H1 (cell line): ENCODE measurements at regions not wholly inside any gene's neighbourhood (a gene's known extent, or its start where the extent isn't known, plus 50 kb on each side); places are given as distances from the start of the nearest gene placed in this dataset.

Source experiments
- CTCF ChIA-PET: fragments of 300-600 bp; sonication (Branson Sonifier 250); formaldehyde crosslinking; loops from one replicate; lab custom pipeline; 2021; ENCODE audit not compliant: partially characterized antibody; lab: Charles Lee
- POLR2A ChIA-PET: fragments of 300-600 bp; sonication (Branson Sonifier 250); formaldehyde crosslinking; loops from one replicate; lab custom pipeline; 2021; ENCODE audit warnings: inconsistent platforms; ENCODE audit not compliant: partially characterized antibody; lab: Charles Lee
- DNase-seq, 2 experiments: peaks; one replicate each; pipeline versions ENCODE4 v3.0.0 to v3.0.0-alpha.2; 2010 to 2022; ENCODE audit warnings: low spot score in 2 of 2, low read depth in 1 of 2, mixed read lengths in 1 of 2
- FAIRE-seq: peaks from 2 replicates; lab custom pipeline; 2011; peaks lifted over from hg19 to GRCh38; lab: Jason Lieb, UNC
- H2AFZ ChIP-seq: 2 replicates; pipeline ENCODE4 v1.8.1; 2012; ENCODE audit warnings: low read length, inconsistent platforms
- H2AK5ac ChIP-seq: 2 replicates; pipeline ENCODE4 v1.6.1; 2013; ENCODE audit warnings: low read depth, low read length
- H2BK120ac ChIP-seq: replicated peaks from 2 replicates; pipeline ENCODE3; 2013; ENCODE audit warnings: low read depth, low read length, inconsistent platforms
- H2BK12ac ChIP-seq: 2 replicates; pipeline ENCODE4 v1.6.1; 2013; ENCODE audit warnings: low read depth, low read length
- H2BK15ac ChIP-seq: 2 replicates; pipeline ENCODE4 v1.6.1; 2013; ENCODE audit warnings: low read length
- H2BK20ac ChIP-seq: 2 replicates; pipeline ENCODE4 v1.6.1; 2013; ENCODE audit warnings: low read length
- H2BK5ac ChIP-seq: 2 replicates; pipeline ENCODE4 v1.6.1; 2013; ENCODE audit warnings: low read depth, low read length
- H3K14ac ChIP-seq: 2 replicates; pipeline ENCODE4 v1.6.1; 2013; ENCODE audit warnings: inconsistent platforms; ENCODE audit not compliant: insufficient read length
- H3K18ac ChIP-seq: 2 replicates; pipeline ENCODE4 v1.6.1; 2013; ENCODE audit warnings: low read length; ENCODE audit errors: extremely low read depth
- H3K23ac ChIP-seq: 2 replicates; pipeline ENCODE4 v1.6.1; 2013; ENCODE audit warnings: inconsistent platforms; ENCODE audit not compliant: insufficient read length
- H3K23me2 ChIP-seq: 2 replicates; pipeline ENCODE4 v1.6.1; 2013; ENCODE audit warnings: low read depth, low read length
- H3K27ac ChIP-seq: 2 replicates; pipeline ENCODE4 v1.6.1; 2011; ENCODE audit warnings: low read depth, low read length, inconsistent platforms
- H3K27me3 ChIP-seq, 4 experiments: replicated peaks in 1 of 4; 1 replicate in 1 of 4; 2 replicates in 3 of 4; pipeline versions ENCODE4 v1.6.1 to v1.8.1; 2011 to 2013; ENCODE audit warnings: low read length in 3 of 4, mild to moderate bottlenecking in 3 of 4, inconsistent platforms in 2 of 4, mixed read lengths in 2 of 4, moderate library complexity in 1 of 4; ENCODE audit not compliant: control insufficient read depth in 3 of 4, insufficient read depth in 3 of 4; ENCODE audit errors: extremely low read depth in 1 of 4
- H3K36me3 ChIP-seq, 4 experiments: 2 replicates each; pipeline versions ENCODE4 v1.6.1 to v1.8.1; 2011 to 2013; ENCODE audit warnings: mild to moderate bottlenecking in 4 of 4, low read length in 3 of 4, moderate library complexity in 2 of 4, control low read depth in 1 of 4, inconsistent platforms in 1 of 4; ENCODE audit not compliant: insufficient read depth in 4 of 4, control insufficient read depth in 2 of 4
- H3K4ac ChIP-seq: replicated peaks from 2 replicates; pipeline ENCODE3; 2013; ENCODE audit warnings: low read length, low read depth, mixed read lengths, inconsistent platforms; ENCODE audit not compliant: insufficient read length
- H3K4me1 ChIP-seq, 4 experiments: replicated peaks in 1 of 4; 1 replicate in 1 of 4; 2 replicates in 3 of 4; pipeline versions ENCODE4 v1.6.1 to v1.8.1; 2011 to 2013; ENCODE audit warnings: low read length in 3 of 4, inconsistent platforms in 2 of 4, mixed read lengths in 1 of 4; ENCODE audit not compliant: insufficient read depth in 4 of 4, control insufficient read depth in 3 of 4
- H3K4me2 ChIP-seq, 2 experiments: 2 replicates each; pipeline versions ENCODE4 v1.6.1 to v1.8.1; 2011 to 2013; ENCODE audit warnings: low read depth in 2 of 2, low read length in 2 of 2, control low read depth in 1 of 2, inconsistent platforms in 1 of 2, mild to moderate bottlenecking in 1 of 2; ENCODE audit not compliant: insufficient read depth in 1 of 2
- H3K4me3 ChIP-seq, 4 experiments: fragments of 200-600, 300-600 bp in 1 of 4; sonication (generic), shearing (Covaris generic), sonication (Bioruptor Twin) in 1 of 4; 2 replicates each; pipeline versions ENCODE4 v1.5.1 to v1.8.1; 2011 to 2016; ENCODE audit warnings: low read length in 4 of 4, low read depth in 3 of 4, control low read depth in 2 of 4, inconsistent platforms in 2 of 4, mild to moderate bottlenecking in 2 of 4, mixed read lengths in 1 of 4, moderate library complexity in 1 of 4; ENCODE audit not compliant: insufficient read depth in 2 of 4; ENCODE audit errors: extremely low read depth in 1 of 4
- H3K56ac ChIP-seq: replicated peaks from 2 replicates; pipeline ENCODE3; 2013; ENCODE audit warnings: low read depth, mild to moderate bottlenecking, mixed read lengths, low read length, inconsistent platforms; ENCODE audit not compliant: insufficient read length
- H3K79me1 ChIP-seq: 2 replicates; pipeline ENCODE4 v1.6.1; 2013; ENCODE audit warnings: low read depth, low read length, control low read depth
- H3K79me2 ChIP-seq, 2 experiments: 2 replicates each; pipeline versions ENCODE4 v1.6.1 to v1.8.1; 2012 to 2013; ENCODE audit warnings: low read length in 2 of 2, mild to moderate bottlenecking in 2 of 2, inconsistent platforms in 1 of 2; ENCODE audit not compliant: insufficient read depth in 2 of 2, control insufficient read depth in 1 of 2
- H3K9ac ChIP-seq, 4 experiments: replicated peaks in 1 of 4; 1 replicate in 1 of 4; 2 replicates in 3 of 4; pipeline versions ENCODE4 v1.6.1 to v1.8.1; 2011 to 2013; ENCODE audit warnings: low read depth in 3 of 4, low read length in 3 of 4, control low read depth in 2 of 4, mild to moderate bottlenecking in 2 of 4, moderate library complexity in 2 of 4, inconsistent platforms in 1 of 4; ENCODE audit errors: extremely low read depth in 1 of 4
- H3K9me3 ChIP-seq, 2 experiments: 2 replicates each; pipeline versions ENCODE4 v1.6.1 to v1.8.1; 2012 to 2013; ENCODE audit warnings: mild to moderate bottlenecking in 2 of 2, moderate library complexity in 2 of 2, control low read depth in 1 of 2, inconsistent platforms in 1 of 2, low read depth in 1 of 2, low read length in 1 of 2, mixed read lengths in 1 of 2; ENCODE audit not compliant: insufficient read depth in 2 of 2
- H4K20me1 ChIP-seq, 2 experiments: replicated peaks in 1 of 2; 2 replicates each; pipeline versions ENCODE3 to v1.8.1; 2011 to 2013; ENCODE audit warnings: inconsistent platforms in 2 of 2, low read length in 2 of 2, mild to moderate bottlenecking in 1 of 2; ENCODE audit not compliant: insufficient read depth in 2 of 2, control insufficient read depth in 1 of 2
- H4K5ac ChIP-seq: 2 replicates; pipeline ENCODE4 v1.6.1; 2013; ENCODE audit warnings: low read length, low read depth, mixed read lengths, inconsistent platforms; ENCODE audit not compliant: insufficient read length
- H4K8ac ChIP-seq: 2 replicates; pipeline ENCODE4 v1.8.0; 2013; ENCODE audit warnings: mild to moderate bottlenecking, moderate library complexity, low read length, inconsistent platforms; ENCODE audit not compliant: insufficient read depth; ENCODE audit errors: extremely low read depth
- H4K91ac ChIP-seq: replicated peaks from 2 replicates; pipeline ENCODE3; 2013; ENCODE audit warnings: low read length, mixed read lengths, inconsistent platforms; ENCODE audit not compliant: insufficient read length
- CTBP2 ChIP-seq: IDR thresholded peaks from 2 replicates; pipeline ENCODE4 v1.7.0; 2011; ENCODE audit warnings: borderline replicate concordance, mild to moderate bottlenecking, moderate library complexity, mixed read lengths, low read length; ENCODE audit not compliant: insufficient read depth, insufficient read length
- E2F6 ChIP-seq: IDR thresholded peaks from 2 replicates; pipeline ENCODE4 v1.6.1; 2012; ENCODE audit warnings: inconsistent platforms
- KDM4A ChIP-seq: IDR thresholded peaks from one replicate; pipeline ENCODE4 v1.7.1; 2012; ENCODE audit warnings: low read depth, mild to moderate bottlenecking, moderate library complexity, low read length, inconsistent platforms; ENCODE audit not compliant: severe bottlenecking
- PHF8 ChIP-seq: fragments of 200-600 bp; sonication (generic); conservative IDR thresholded peaks from 2 replicates; pipeline ENCODE4 v1.7.1; 2012; ENCODE audit warnings: low read depth, mild to moderate bottlenecking, inconsistent platforms, low read length, moderate library complexity
- POLR2AphosphoS5 ChIP-seq: IDR thresholded peaks from 2 replicates; pipeline ENCODE4 v1.6.1; 2011; ENCODE audit warnings: low read depth, low read length
- SIN3A ChIP-seq, 2 experiments: IDR thresholded peaks in 1 of 2; conservative IDR thresholded peaks in 1 of 2; 2 replicates each; pipeline ENCODE4 v1.6.1; 2011 to 2012; ENCODE audit warnings: low read length in 2 of 2, improper control_type of control experiment in 1 of 2, low read depth in 1 of 2, mild to moderate bottlenecking in 1 of 2
- ZNF274 ChIP-seq: IDR thresholded peaks from 2 replicates; pipeline ENCODE4 v1.7.0; 2012; ENCODE audit warnings: low read length, borderline replicate concordance; ENCODE audit errors: extremely low read depth
- WGBS, 2 experiments: shearing (Covaris generic) in 1 of 2; methylation state at CpG; one replicate each; pipeline versions ENCODE4 v1.1.6 to v1.1.7; 2013 to 2015; ENCODE audit warnings: low lambda C conversion rate in 2 of 2, mixed read lengths in 2 of 2, inconsistent platforms in 1 of 2, low coverage in 1 of 2, missing lambda C conversion rate in 1 of 2; ENCODE audit not compliant: insufficient replicate concordance in 2 of 2, insufficient coverage in 1 of 2, insufficient read length in 1 of 2; ENCODE audit errors: extremely low coverage in 1 of 2, missing lambda C conversion rate in 1 of 2; 5-methylcytosine and 5-hydroxymethylcytosine counted together

GRCh38 chr4:97105347-97106099 is 1037.8 kb downstream of the STPG2 start:
- no peaks in the 10 kb centered on the region for H3K23me2 ChIP-seq
- H2BK12ac ChIP-seq, result no peak overlapping the region
- H4K8ac ChIP-seq, result no peak overlapping the region
- H3K23ac ChIP-seq, result no peak overlapping the region
- no peaks in the 10 kb centered on the region for H3K4me1 ChIP-seq
- FAIRE-seq, result no peak
- WGBS, 2 experiments, result 95% methylated on average over 3 of the region's 3 CpGs; no CpG with 5 or more reads in 1 of the 2 experiments
- H2BK20ac ChIP-seq, result no peak overlapping the region
- H3K4me3 ChIP-seq, result no peak overlapping the region
- peaks cover 0 to 3% (median 0%) of the 10 kb centered on the region in 4 experiments; a peak in 1 of 8 replicates for H3K36me3 ChIP-seq
- no peak overlapping the region for H2AFZ ChIP-seq
- H3K79me2 ChIP-seq, result no peaks in the 10 kb centered on the region
- no peak overlapping the region for H2BK15ac ChIP-seq
- CTCF ChIA-PET, result no interaction called here
- no peak for DNase-seq
- POLR2A ChIA-PET, result no interaction called here
- no peak overlapping the region for H2BK5ac ChIP-seq
- H3K79me1 ChIP-seq, result no peaks in the 10 kb centered on the region
- H2AK5ac ChIP-seq, result no peak overlapping the region
- H3K18ac ChIP-seq, result no peak overlapping the region
- no peak overlapping the region for H3K27ac ChIP-seq
- H4K20me1 ChIP-seq, result no peaks in the 10 kb centered on the region
- no peaks in the 10 kb centered on the region for H3K27me3 ChIP-seq
- no peaks in the 10 kb centered on the region for H3K9me3 ChIP-seq
- no peak overlapping the region for H4K91ac ChIP-seq
- H3K4me2 ChIP-seq, result no peak overlapping the region
- no peak overlapping the region for H4K5ac ChIP-seq
- no peak overlapping the region for H3K4ac ChIP-seq
- no peak overlapping the region for H3K56ac ChIP-seq
- H3K14ac ChIP-seq, result no peak overlapping the region
- no peak overlapping the region for H2BK120ac ChIP-seq
- H3K9ac ChIP-seq, result no peak overlapping the region
- no peak for TF ChIP-seq SIN3A (conservative IDR thresholded peaks at IDR 0.05 in 1 of 2, IDR thresholded peaks at IDR 0.05 in 1 of 2; ENCODE audit: low read depth in 1 of 2, low read length in 2 of 2)
- no peak for TF ChIP-seq KDM4A
- TF ChIP-seq E2F6, result no peak
- no peak for TF ChIP-seq ZNF274
- TF ChIP-seq CTBP2, result no peak
- no peak for TF ChIP-seq PHF8
- no peak for TF ChIP-seq POLR2AphosphoS5
